ENCODE measurements at regions not wholly inside any gene's neighbourhood (a gene's known extent, or its start where the extent isn't known, plus 50 kb on each side); places are given as distances from the start of the nearest gene placed in this dataset.
A peak's percentile ranks its signal among the peaks of the same experiment; 100 is the strongest.

- TF ChIP-seq CTCF (IDR thresholded peaks at IDR 0.05) (no peak), EZH2 (IDR thresholded peaks at IDR 0.05) (no peak), EZH2phosphoT487 (IDR thresholded peaks at IDR 0.05) (peak; percentile 84)
Measured at GRCh38 chr14:87434680-87435079, 558.3 kb downstream of the GALC start.

Measured in neural progenitor cell (in vitro differentiated cells).